Epithelial cell of esophagus (primary cell): ENCODE measurements at regions not wholly inside any gene's neighbourhood (a gene's known extent, or its start where the extent isn't known, plus 50 kb on each side); places are given as distances from the start of the nearest gene placed in this dataset.

ENCODE experiments used
- DNase-seq: peaks from one replicate; pipeline ENCODE4 v3.0.0; 2010; ENCODE audit warnings: low read depth
- H3K4me3 ChIP-seq: 2 replicates; pipeline ENCODE4 v1.5.1; 2011; ENCODE audit warnings: mild to moderate bottlenecking, low read length, control low read depth
- TF ChIP-seq, protein P1 (sequence below): IDR thresholded peaks from 2 replicates; pipeline ENCODE4 v1.5.1; 2011; ENCODE audit warnings: low read depth, mild to moderate bottlenecking, low read length, control low read depth, inconsistent platforms; ENCODE audit not compliant: insufficient read depth; ENCODE audit errors: missing control alignments

DNA sequence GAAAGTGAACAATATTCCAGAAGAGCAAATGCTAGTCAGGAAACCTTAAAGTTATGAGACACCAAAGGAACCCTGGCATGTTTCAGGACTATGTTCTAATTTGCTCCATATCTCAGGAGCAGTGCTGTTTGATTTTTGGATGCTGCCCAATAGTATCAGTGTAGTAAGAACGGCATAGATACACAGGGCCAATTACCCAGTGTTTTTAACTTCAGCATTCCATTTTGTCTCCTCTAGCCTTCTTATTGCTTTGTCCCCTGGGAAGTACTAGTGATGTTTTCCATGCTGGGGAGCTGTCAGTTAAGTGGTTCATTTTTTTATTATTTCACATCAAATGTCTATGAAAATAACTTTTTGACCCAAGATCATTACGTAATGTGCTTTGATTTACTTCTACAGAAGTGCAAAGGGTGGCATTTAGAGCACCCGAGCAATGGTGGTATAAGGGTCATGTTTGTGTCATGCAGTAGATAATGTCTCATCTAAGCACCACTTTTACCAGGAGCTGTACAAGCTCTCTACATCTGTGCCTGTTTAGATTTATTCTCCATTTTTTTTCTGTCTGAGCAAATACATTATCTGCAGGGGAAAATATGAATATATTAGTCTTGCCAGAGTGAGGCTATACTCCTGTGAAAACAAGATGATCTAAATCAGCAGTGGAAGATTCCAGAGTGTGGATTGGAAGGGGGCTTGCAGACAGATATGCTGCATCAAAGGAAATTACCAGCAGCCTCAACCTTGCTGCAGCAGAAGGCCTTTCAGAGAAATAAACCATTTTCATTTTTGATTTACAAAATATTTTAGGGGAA is 198.8 kb upstream of the OPRM1 start:
- TF ChIP-seq, protein P1, sequence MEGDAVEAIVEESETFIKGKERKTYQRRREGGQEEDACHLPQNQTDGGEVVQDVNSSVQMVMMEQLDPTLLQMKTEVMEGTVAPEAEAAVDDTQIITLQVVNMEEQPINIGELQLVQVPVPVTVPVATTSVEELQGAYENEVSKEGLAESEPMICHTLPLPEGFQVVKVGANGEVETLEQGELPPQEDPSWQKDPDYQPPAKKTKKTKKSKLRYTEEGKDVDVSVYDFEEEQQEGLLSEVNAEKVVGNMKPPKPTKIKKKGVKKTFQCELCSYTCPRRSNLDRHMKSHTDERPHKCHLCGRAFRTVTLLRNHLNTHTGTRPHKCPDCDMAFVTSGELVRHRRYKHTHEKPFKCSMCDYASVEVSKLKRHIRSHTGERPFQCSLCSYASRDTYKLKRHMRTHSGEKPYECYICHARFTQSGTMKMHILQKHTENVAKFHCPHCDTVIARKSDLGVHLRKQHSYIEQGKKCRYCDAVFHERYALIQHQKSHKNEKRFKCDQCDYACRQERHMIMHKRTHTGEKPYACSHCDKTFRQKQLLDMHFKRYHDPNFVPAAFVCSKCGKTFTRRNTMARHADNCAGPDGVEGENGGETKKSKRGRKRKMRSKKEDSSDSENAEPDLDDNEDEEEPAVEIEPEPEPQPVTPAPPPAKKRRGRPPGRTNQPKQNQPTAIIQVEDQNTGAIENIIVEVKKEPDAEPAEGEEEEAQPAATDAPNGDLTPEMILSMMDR, result no peak

DNA sequence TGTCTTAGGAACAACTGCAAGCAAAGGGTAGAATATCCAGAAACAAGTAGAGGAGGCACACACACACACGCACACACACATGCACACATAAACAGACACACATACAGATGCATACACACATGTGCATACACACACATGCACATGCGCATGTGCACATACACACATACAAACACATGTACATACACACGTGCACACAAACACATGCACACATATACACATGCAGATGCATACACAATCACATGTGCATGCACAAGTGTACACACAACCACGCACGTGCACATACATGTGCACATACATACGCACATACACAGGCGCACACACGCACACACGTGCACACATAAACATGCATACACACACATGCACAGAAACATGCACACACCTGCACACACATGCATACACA is 206.5 kb upstream of the OPRM1 start:
- TF ChIP-seq, protein P1, result no peak
- DNase-seq, result no peak
- no peak overlapping the region for H3K4me3 ChIP-seq

More for the DNA sequence above, 198.8 kb upstream of the OPRM1 start:
- no peak for DNase-seq
- H3K4me3 ChIP-seq, result no peak overlapping the region

DNA sequence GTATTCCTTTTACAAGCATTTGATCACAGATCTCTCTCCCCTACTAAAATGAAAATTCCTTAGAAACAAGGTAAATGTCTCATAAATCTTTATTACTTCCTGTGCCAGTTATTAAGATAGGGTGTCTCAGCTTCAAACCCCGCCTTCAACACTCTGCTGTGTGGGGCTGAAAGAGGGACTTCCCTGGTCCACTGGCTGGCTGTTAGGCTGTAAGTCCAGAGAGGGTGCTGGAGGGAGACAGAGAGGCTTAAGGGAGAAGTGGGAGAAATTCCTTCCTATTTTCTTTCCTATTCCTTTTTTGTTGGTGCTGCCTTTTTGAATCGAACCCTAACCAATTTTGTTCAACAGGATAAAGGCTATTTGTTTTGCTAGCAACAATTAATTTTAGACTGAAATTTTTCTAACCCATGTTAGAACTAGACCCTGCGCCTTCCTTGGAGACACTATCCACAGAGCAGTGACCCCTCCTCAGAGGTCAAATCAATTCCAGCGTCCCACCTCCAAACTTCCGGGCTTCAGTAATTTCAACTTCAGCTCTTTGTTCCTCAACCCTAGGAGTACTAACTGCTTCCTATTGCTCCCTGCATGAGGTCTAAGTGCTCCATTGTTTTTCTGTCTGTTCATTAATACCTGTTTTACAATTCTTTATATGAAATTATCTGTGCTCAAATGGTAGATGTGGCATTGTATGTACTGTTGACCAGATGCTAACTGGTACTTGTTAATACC is 207.5 kb upstream of the OPRM1 start:
- DNase-seq, result no peak
- TF ChIP-seq, protein P1, result no peak

DNA sequence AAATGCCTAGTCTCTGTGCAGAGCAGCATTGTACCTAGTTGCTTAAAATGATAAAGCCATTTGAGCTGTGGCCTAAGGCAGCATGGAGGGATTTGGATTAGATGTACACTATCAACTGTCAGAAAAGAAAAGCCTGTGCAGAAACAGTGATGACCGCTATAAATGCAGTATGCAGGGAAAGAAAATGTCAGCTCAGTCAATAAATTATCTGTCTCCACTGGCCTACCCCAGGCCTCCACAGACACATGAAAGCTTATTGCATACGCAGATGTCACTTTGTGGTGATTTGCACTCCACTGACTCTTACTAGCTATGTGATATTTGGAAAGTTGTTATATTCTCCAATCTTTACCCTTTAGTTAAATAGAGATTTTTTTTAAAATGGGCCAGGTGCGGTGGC is 221.9 kb upstream of the OPRM1 start:
- TF ChIP-seq, protein P1, result no peak

More for the DNA sequence above, 207.5 kb upstream of the OPRM1 start:
- H3K4me3 ChIP-seq, result no peak overlapping the region

DNA sequence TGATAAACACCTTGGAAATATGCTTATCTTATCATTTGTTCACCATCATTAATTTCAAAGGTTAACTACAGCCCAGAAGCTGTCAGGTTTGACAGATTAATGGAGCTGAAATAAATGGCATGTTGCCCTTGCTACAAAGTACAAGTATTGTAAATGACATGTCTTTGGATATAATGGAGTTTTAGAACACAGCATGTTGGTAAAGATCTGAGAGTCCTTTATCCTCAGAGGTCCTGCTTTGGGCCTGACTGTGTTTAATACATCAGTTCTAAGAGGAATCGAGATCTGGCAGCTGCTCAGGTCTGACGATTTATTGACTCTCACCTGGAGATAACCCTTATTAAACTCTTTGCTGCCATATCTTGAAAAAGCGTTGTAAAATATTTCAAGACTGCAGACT is 222.7 kb upstream of the OPRM1 start:
- DNase-seq, result no peak
- no peak overlapping the region for H3K4me3 ChIP-seq
- TF ChIP-seq, protein P1, result no peak

More for the DNA sequence above, 221.9 kb upstream of the OPRM1 start:
- H3K4me3 ChIP-seq, result no peak overlapping the region
- no peak for DNase-seq

DNA sequence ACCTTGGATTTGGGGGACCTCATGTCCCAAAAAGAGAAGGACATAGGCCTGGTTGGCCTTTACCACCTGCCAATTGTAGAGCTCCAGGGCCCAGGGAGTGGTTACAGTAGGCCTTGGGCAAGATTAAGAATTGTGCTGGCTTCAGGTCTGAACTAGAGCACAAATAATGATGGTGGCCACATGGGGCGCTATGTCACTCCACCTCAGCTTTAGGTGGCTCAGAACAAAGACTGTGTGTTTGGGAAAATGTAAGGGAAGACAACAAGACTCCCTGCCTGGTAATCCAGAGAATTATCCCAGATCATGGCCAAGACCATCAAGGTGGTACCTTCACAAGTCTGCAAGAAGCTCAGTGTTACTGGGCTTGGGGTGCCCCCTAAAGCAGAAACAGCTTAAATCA is 224.9 kb upstream of the OPRM1 start:
- TF ChIP-seq, protein P1, result no peak
- DNase-seq, result peak; percentile 8
- no peak overlapping the region for H3K4me3 ChIP-seq
